Smooth muscle cell (in vitro differentiated cells): ENCODE measurements at regions not wholly inside any gene's neighbourhood (a gene's known extent, or its start where the extent isn't known, plus 50 kb on each side); places are given as distances from the start of the nearest gene placed in this dataset.

ENCODE experiments used
- DNase-seq: peaks from one replicate; lab custom pipeline; 2025; ENCODE audit not compliant: unreplicated experiment; lab: John Stamatoyannopoulos, UW
- H2AFZ ChIP-seq: fragments of 200-600 bp; sonication (generic); 2 replicates; pipeline ENCODE4 v1.6.0; 2016; ENCODE audit warnings: antibody characterized with exemption, low read depth, mild to moderate bottlenecking
- H3F3A ChIP-seq: fragments of 200-600 bp; sonication (generic); 2 replicates; pipeline ENCODE4 v1.6.0; 2017; ENCODE audit warnings: antibody characterized with exemption, low read depth
- H3K27ac ChIP-seq: fragments of 200-600 bp; sonication (generic); 2 replicates; pipeline ENCODE4 v1.5.1; 2016; ENCODE audit warnings: low read depth, mild to moderate bottlenecking
- H3K27me3 ChIP-seq: fragments of 200-600 bp; sonication (generic); 2 replicates; pipeline ENCODE4 v1.6.1; 2016; ENCODE audit warnings: low read depth, mild to moderate bottlenecking
- H3K36me3 ChIP-seq: fragments of 200-600 bp; sonication (generic); 2 replicates; pipeline ENCODE4 v1.5.1; 2016; ENCODE audit warnings: low read depth
- H3K4me1 ChIP-seq: fragments of 200-600 bp; sonication (generic); 2 replicates; pipeline ENCODE4 v1.5.1; 2016; ENCODE audit warnings: low read depth
- H3K4me2 ChIP-seq: fragments of 200-600 bp; sonication (generic); 2 replicates; pipeline ENCODE4 v1.6.0; 2016; ENCODE audit warnings: mild to moderate bottlenecking
- H3K4me3 ChIP-seq: fragments of 200-600 bp; sonication (generic); 2 replicates; pipeline ENCODE4 v1.5.1; 2016; ENCODE audit warnings: mild to moderate bottlenecking
- H3K79me2 ChIP-seq: fragments of 200-600 bp; sonication (generic); 2 replicates; pipeline ENCODE4 v1.6.0; 2016; ENCODE audit warnings: low read depth, mild to moderate bottlenecking
- H3K9ac ChIP-seq: fragments of 200-600 bp; sonication (generic); 2 replicates; pipeline ENCODE4 v1.6.0; 2016; ENCODE audit warnings: low read depth
- H3K9me3 ChIP-seq: fragments of 200-600 bp; sonication (generic); replicated peaks from 2 replicates; pipeline ENCODE4 v1.5.1; 2016; ENCODE audit warnings: low read depth
- H4K20me1 ChIP-seq: fragments of 200-600 bp; sonication (generic); 2 replicates; pipeline ENCODE4 v1.6.0; 2016; ENCODE audit warnings: low read depth
- CTCF ChIP-seq: fragments of 200-600 bp; sonication (generic); IDR thresholded peaks from 2 replicates; pipeline ENCODE4 v1.5.1; 2017; ENCODE audit warnings: borderline replicate concordance, mild to moderate bottlenecking, antibody characterized with exemption; ENCODE audit not compliant: insufficient read depth, poor library complexity, severe bottlenecking
- WGBS: methylation state at CpG from one replicate; pipeline ENCODE4 v1.1.7; 2016; ENCODE audit warnings: low lambda C conversion rate; 5-methylcytosine and 5-hydroxymethylcytosine counted together

- 30% methylated on average over 13 of the region's 13 CpGs for WGBS
These were observed 60.4 kb upstream of the OLFM4 start for GRCh38 chr13:52968074-52968700.

GRCh38 chr13:52961987-52962386 is 66.6 kb upstream of the OLFM4 start:
- Histone ChIP-seq H3K27ac (no peak overlapping the region), H2AFZ (no peak overlapping the region), H4K20me1 (no peaks in the 10 kb centered on the region), H3K36me3 (no peaks in the 10 kb centered on the region), H3K4me2 (no peak overlapping the region), H3K4me3 (no peak overlapping the region), H3K79me2 (no peaks in the 10 kb centered on the region), H3K27me3 (no peaks in the 10 kb centered on the region), H3K9me3 (no peaks in the 10 kb centered on the region), H3K4me1 (peaks cover 18% of the 10 kb centered on the region), H3F3A (no peaks in the 10 kb centered on the region), H3K9ac (no peak overlapping the region)
- 42% methylated on average over 4 of the region's 4 CpGs for WGBS
- no peak for TF ChIP-seq CTCF
- DNase-seq: no peak

More at GRCh38 chr13:52968074-52968700, 60.4 kb upstream of the OLFM4 start:
- Histone ChIP-seq H3K27ac (no peak overlapping the region), H3K27me3 (no peaks in the 10 kb centered on the region), H3K79me2 (no peaks in the 10 kb centered on the region), H3K4me2 (no peak overlapping the region), H3K4me3 (no peak overlapping the region), H3K9ac (no peak overlapping the region), H2AFZ (no peak overlapping the region), H3K4me1 (no peaks in the 10 kb centered on the region), H4K20me1 (no peaks in the 10 kb centered on the region), H3F3A (no peaks in the 10 kb centered on the region), H3K36me3 (no peaks in the 10 kb centered on the region), H3K9me3 (no peaks in the 10 kb centered on the region)
- peak; percentile 3 for DNase-seq
- peak; percentile 95 for TF ChIP-seq CTCF

GRCh38 chr13:52961256-52961910 is 67.2 kb upstream of the OLFM4 start:
- H3K27ac ChIP-seq: no peak overlapping the region
- no peak overlapping the region for H3K9ac ChIP-seq
- H3K27me3 ChIP-seq: no peaks in the 10 kb centered on the region
- H4K20me1 ChIP-seq: no peaks in the 10 kb centered on the region
- no peaks in the 10 kb centered on the region for H3F3A ChIP-seq
- H3K36me3 ChIP-seq: no peaks in the 10 kb centered on the region
- TF ChIP-seq CTCF: no peak
- no peaks in the 10 kb centered on the region for H3K79me2 ChIP-seq
- H3K4me3 ChIP-seq: no peak overlapping the region
- H3K4me1 ChIP-seq: peaks cover 21% of the 10 kb centered on the region
- no peak for DNase-seq
- H3K4me2 ChIP-seq: no peak overlapping the region
- H3K9me3 ChIP-seq: no peaks in the 10 kb centered on the region
- WGBS: 35% methylated on average over 3 of the region's 3 CpGs
- no peak overlapping the region for H2AFZ ChIP-seq

GRCh38 chr13:52955472-52955874 is 73.1 kb upstream of the OLFM4 start:
- Histone ChIP-seq H4K20me1 (no peaks in the 10 kb centered on the region), H3K4me2 (no peak overlapping the region), H3K79me2 (no peaks in the 10 kb centered on the region), H3K9ac (no peak overlapping the region), H3K4me3 (no peak overlapping the region), H3K4me1 (peaks cover 15% of the 10 kb centered on the region), H3K9me3 (no peaks in the 10 kb centered on the region), H3F3A (no peaks in the 10 kb centered on the region), H3K27ac (no peak overlapping the region), H3K36me3 (no peaks in the 10 kb centered on the region), H3K27me3 (no peaks in the 10 kb centered on the region), H2AFZ (no peak overlapping the region)
- 38% methylated on average over 4 of the region's 4 CpGs for WGBS
- no peak for TF ChIP-seq CTCF
- no peak for DNase-seq
